ENCODE measurements at regions not wholly inside any gene's neighbourhood (a gene's known extent, or its start where the extent isn't known, plus 50 kb on each side); places are given as distances from the start of the nearest gene placed in this dataset.
"Not testable (repeated sequence)": the region's sequence is repeated elsewhere in the genome, so short reads cannot be mapped to it uniquely, and the experiment has no call there.

DNA sequence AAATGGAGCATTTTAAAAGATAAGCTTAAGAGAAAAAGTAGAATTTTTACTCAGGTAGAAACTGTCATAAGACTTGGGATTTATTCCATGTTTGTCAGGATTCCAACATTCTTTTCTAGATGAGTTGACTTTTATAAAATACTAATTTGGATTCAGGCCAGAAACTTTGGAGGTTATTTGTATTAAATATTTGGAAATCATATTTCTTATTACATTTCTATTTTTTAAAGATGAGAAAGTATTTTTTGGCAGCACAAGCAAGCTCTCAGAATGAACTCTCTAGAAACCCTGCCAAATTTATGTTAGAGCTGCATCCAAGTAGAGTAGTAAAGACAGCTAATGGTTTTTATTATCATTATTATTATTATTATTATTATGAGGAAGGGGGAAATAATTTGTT is 1014.9 kb upstream of the GJE1 start:
- intact Hi-C loops (cut with micrococcal nuclease), result no loop called here

GRCh38 chr6:141110481-141110880 is 1022.2 kb upstream of the GJE1 start:
- intact Hi-C loops (cut with micrococcal nuclease), result no loop called here

- intact Hi-C loops (cut with micrococcal nuclease), result no loop called here
These were observed 1025.0 kb upstream of the GJE1 start for GRCh38 chr6:141107591-141108160.

- intact Hi-C loops (cut with micrococcal nuclease), result no loop called here
These were observed 1027.2 kb upstream of the GJE1 start for GRCh38 chr6:141105481-141105880.

DNA sequence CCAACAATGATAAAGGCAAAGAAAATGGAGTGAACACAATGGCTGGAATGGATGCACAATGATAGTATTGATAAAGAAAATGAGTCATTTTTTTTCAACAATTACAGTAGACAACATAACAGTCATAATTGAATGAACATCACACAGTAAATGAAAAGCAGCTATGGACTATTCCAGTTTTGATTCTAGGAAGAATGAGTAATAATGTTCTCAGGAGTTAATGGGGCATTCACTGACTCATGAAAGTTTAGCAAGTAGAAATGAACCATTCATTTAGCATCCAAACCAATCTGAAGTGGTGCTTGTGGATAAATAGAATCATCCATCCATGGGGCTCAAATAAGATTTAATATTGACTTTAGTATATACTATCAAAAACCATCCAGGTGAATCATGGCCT is 1029.5 kb upstream of the GJE1 start:
- intact Hi-C loops (cut with micrococcal nuclease), result no loop called here

- intact Hi-C loops (cut with micrococcal nuclease), result no loop called here
These were observed 1035.3 kb upstream of the GJE1 start for GRCh38 chr6:141097471-141097870.

GRCh38 chr6:141095308-141095707 is 1037.4 kb upstream of the GJE1 start:
- intact Hi-C loops (cut with micrococcal nuclease), result no loop called here

GRCh38 chr6:141088171-141088570 is 1044.6 kb upstream of the GJE1 start:
- intact Hi-C loops (cut with micrococcal nuclease), result no loop called here

- intact Hi-C loops (cut with micrococcal nuclease), result no loop called here
These were observed 1055.1 kb upstream of the GJE1 start for GRCh38 chr6:141077355-141078333.

GRCh38 chr6:141057761-141058160 is 1075.0 kb upstream of the GJE1 start:
- intact Hi-C loops (cut with micrococcal nuclease), result no loop called here

GRCh38 chr6:141056945-141057625 is 1075.6 kb upstream of the GJE1 start:
- intact Hi-C loops (cut with micrococcal nuclease), result no loop called here

DNA sequence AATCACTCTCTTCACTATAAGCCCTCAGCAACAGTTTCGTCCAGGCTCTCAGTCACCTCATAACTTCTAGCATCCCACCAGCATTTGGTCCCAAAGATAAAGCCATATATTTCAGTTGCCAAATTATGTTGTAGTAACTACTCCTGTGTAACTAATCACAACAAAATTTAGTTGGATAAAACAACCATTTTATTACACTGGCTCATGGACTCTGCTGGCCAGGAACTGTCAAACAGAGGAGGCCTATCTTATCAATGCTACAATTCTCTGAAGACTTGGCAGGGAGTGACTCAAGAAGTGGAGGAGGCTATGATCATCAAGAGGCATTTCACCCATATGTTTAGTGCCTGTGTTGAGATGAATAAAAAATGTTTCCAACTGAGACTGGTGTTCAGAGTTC is 1082.3 kb upstream of the GJE1 start:
- intact Hi-C loops (cut with micrococcal nuclease), result no loop called here

- intact Hi-C loops (cut with micrococcal nuclease), result no loop called here
These were observed 1084.3 kb upstream of the GJE1 start for GRCh38 chr6:141048451-141048850.

DNA sequence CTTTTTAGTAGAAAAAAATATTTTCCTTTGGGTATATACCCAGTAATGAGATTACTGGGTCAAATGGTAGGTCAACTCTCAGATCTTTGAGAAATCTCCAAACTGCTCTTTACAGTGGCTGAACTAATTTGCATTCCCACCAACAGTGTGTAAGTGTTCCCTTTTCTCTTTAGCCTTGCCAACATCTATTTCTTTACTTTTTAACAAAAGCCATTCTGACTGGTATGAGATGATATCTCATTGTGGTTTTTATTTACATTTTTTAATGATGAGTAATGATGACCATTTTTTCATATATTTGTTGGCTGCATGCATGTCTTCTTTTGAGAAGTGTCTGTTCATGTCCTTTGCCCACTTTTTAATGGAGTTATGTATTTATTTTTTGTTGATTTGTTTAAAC is 1086.2 kb upstream of the GJE1 start:
- intact Hi-C loops (cut with micrococcal nuclease), result not testable (repeated sequence)

GRCh38 chr6:141041596-141042087 is 1091.1 kb upstream of the GJE1 start:
- intact Hi-C loops (cut with micrococcal nuclease), result no loop called here

DNA sequence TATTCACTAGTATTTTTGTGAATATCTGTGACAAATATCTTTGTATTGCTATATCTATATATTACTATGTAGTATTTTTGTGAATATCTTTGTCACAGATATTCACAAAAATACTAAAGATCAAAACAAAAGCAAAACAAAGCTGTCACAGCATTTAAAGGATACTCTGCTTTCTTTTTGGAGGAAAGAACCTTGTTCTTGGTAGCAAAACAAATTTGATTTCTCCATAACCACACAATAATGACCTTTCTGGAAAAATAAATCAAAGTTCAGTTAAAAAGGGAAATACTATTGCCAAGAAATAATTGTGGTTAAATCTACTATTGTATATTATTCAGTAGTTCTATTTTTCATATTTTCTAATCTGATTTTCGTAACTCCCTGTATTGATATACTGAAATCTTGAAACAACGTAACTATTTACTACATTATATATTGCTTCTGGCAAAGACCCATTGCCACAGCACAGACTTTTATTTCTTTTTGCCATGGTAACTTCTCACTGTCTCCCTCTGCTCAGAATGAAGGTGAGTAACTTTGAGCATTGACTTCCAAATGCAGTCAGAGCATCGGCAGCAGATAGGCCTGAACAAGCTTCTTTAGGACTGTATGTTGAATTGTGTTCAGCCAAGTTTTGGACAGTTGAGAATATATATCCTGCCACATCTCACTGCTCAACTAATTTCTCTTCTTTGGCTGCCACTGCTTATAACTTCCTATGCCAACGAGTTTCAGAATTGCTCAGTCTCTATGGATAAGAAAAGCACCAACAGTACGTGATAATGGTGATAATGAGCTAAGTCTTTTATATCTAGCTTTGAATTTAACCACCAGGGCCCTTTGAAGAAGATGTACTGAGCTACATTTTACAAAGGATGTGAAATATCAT is 1097.2 kb upstream of the GJE1 start:
- intact Hi-C loops (cut with micrococcal nuclease), result no loop called here

- intact Hi-C loops (cut with micrococcal nuclease), result no loop called here
These were observed 1099.6 kb upstream of the GJE1 start for GRCh38 chr6:141033101-141033500.

DNA sequence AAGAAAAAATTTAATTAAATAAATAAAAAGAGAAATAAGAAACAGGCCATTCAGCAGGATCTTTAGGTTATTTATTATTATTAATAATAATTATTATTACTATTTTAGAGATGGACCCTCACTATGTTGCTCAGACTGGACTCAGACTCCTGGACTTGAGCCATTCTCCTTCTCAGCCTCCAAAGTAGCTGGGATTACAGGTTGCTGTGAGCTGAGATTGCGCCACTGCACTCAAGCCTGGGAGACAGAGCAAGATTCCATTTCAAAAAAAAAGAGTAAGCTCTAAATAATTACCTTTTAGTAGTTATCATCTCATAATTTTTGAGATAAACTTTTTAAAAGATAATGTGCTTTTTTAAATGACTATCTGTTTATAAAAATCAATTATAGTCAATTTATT is 1102.8 kb upstream of the GJE1 start:
- intact Hi-C loops (cut with micrococcal nuclease), result no loop called here

DNA sequence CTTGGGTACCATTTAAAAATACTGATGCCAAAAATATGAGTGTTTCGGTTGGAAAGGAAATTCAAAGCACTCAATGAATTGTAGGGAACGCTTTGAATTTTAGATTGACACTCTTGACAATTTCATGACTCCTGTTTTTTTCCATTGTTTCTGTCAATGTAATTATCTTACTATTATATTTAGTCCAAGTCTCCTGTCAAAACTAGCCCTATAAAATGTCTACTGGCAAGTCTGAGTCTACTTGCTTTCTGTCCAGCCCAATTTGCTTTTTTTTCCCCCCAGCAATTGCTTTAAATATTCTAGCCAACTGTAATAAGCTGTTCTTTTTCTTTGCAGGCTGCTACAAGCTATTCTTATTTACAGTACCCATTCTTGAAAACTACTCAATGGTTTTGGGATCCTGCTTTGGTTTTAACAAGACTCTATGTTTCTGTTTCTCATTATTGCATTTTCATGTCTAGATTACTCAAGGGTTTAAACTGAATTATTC is 1103.9 kb upstream of the GJE1 start:
- intact Hi-C loops (cut with micrococcal nuclease), result no loop called here

GRCh38 chr6:141026504-141026903 is 1106.2 kb upstream of the GJE1 start:
- intact Hi-C loops (cut with micrococcal nuclease), result no loop called here

DNA sequence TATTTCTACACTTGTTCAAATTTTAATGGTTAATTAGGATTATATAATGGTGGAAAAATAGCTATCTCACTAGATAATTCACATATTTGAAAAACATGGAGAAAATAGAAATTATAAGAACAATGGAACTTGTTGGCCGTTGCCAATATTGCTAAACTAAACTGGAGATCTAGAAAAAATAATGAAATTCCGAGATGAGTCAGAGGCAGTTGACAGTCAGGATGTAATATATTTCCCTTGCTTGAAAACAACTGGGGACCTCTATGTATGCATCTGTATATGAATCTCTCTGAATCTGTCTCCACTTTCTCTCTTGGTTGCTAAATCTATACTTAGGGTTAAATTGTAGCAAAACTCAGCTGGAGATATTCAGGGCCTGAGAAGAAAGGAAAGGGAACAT is 1108.2 kb upstream of the GJE1 start:
- intact Hi-C loops (cut with micrococcal nuclease), result no loop called here

All from T-helper 2 cell treated with Interferon-gamma antibody and Interleukin-4, amounts not matched to agents 100 ng/mL and 5 ng/mL, for 36 hours (primary cell).